ENCODE measurements at regions not wholly inside any gene's neighbourhood (a gene's known extent, or its start where the extent isn't known, plus 50 kb on each side); places are given as distances from the start of the nearest gene placed in this dataset.

DNA sequence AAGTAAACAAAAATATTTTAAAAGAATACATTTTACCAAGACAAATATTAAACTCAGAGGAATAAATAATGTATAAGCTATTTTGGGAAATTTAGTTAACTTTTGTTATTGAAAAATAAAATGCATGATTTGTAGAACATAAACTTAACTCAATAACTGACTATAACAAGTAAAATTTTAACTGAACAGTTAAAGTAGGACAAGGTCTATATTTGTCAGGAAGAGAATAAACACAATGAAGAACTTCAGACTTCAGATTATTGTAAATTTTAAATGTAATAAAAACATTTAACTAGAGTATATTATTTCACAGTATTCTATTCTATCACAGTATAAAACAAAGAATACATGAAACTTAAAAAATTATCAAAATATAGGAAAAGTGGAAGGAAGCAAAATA is 948.8 kb upstream of the USP15 start:
- H3K4me3 ChIP-seq (ENCODE audit: low read depth, low read length) = no peak overlapping the region
- TF ChIP-seq, protein P1, sequence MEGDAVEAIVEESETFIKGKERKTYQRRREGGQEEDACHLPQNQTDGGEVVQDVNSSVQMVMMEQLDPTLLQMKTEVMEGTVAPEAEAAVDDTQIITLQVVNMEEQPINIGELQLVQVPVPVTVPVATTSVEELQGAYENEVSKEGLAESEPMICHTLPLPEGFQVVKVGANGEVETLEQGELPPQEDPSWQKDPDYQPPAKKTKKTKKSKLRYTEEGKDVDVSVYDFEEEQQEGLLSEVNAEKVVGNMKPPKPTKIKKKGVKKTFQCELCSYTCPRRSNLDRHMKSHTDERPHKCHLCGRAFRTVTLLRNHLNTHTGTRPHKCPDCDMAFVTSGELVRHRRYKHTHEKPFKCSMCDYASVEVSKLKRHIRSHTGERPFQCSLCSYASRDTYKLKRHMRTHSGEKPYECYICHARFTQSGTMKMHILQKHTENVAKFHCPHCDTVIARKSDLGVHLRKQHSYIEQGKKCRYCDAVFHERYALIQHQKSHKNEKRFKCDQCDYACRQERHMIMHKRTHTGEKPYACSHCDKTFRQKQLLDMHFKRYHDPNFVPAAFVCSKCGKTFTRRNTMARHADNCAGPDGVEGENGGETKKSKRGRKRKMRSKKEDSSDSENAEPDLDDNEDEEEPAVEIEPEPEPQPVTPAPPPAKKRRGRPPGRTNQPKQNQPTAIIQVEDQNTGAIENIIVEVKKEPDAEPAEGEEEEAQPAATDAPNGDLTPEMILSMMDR (conservative IDR thresholded peaks at IDR 0.05; ENCODE audit: low read depth, low read length) = no peak
- DNase-seq (ENCODE audit: low read depth) = no peak

DNA sequence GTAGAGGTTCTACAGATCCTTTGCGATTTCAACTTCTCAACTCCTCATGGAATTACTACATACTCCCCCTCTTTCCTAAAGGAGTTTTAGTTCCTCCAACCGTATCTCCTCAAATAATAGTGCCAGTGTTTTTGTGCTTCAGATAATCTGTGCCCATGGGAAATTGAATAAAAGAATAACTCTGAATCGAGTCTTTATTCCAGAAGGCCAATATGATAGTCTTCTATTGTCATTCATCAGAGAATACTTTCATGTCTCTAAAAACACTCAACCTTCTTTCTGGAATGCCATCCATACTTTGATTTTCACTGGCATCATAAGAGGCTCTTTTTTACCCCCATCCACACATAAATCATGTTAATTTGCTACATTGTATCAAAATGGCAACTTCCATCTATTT is 911.3 kb upstream of the USP15 start:
- TF ChIP-seq, protein P1 (conservative IDR thresholded peaks at IDR 0.05; ENCODE audit: low read depth, low read length) = no peak
- no peak for DNase-seq (ENCODE audit: low read depth)

DNA sequence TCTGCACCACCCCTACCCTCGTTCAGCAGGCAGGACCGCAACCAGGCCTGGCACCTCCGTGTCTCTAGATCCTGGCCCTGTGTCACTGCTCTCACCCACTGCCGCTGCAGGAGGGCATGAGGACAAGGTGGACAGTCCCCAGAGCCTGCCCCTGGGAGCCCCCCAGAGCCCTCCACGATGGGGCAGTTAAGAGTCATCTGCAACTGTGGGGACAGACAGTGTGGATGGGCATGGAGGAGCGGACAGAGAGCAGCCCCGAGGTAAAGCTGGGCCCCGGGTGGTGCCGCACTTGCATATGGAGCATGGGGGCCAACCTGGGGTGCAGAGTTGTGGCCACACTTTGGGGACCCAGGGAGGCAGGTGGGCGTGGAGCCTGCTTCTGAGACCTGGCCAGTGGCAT is 905.1 kb upstream of the USP15 start:
- DNase-seq (ENCODE audit: low read depth) = no peak
- no peak overlapping the region for H3K4me3 ChIP-seq (ENCODE audit: low read depth, low read length)
- TF ChIP-seq, protein P1 (conservative IDR thresholded peaks at IDR 0.05; ENCODE audit: low read depth, low read length) = no peak

More for the DNA sequence above, 911.3 kb upstream of the USP15 start:
- H3K4me3 ChIP-seq (ENCODE audit: low read depth, low read length) = no peak overlapping the region

DNA sequence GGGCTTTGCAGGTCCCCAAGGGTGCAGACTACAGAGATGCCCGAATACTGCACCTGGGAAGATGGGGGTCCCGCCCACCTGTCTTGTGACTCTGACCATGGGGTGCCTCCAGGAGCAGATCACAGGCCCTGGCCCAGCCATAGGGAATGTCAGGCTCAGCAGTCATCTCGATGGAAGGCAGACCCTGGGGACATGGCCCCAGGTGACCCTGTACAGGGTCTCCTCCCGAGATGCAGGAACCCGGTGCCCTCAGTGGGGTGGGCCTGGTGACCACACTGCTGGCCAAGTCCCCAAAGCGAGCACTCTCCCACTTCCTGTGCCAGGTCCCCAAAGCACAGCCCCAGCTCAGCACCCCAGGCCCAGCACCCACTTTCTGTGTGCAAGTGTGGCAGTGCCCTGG is 903.7 kb upstream of the USP15 start:
- no peak for DNase-seq (ENCODE audit: low read depth)
- no peak overlapping the region for H3K4me3 ChIP-seq (ENCODE audit: low read depth, low read length)
- TF ChIP-seq, protein P1 (conservative IDR thresholded peaks at IDR 0.05; ENCODE audit: low read depth, low read length) = no peak

DNA sequence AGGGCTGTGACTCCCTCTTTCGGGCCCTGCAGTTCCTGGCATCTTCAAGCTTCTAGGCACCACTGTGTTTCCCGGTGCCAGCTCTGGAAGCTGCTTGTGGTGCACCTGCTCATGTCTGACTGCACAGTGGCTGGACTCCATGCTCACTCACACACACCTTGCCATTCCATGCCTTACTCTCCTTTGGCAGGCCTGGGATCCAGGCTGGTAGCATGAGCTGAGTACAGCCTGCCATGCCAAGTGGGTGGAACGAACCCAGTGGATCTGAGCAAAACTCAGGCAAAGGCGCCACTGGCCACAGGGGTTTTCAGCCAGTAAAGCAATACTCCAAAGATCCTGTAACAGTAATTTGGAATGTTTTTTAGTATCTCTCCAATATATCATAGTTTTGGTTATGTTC is 902.7 kb upstream of the USP15 start:
- H3K4me3 ChIP-seq (ENCODE audit: low read depth, low read length) = no peak overlapping the region
- no peak for DNase-seq (ENCODE audit: low read depth)
- TF ChIP-seq, protein P1 (conservative IDR thresholded peaks at IDR 0.05; ENCODE audit: low read depth, low read length) = no peak

DNA sequence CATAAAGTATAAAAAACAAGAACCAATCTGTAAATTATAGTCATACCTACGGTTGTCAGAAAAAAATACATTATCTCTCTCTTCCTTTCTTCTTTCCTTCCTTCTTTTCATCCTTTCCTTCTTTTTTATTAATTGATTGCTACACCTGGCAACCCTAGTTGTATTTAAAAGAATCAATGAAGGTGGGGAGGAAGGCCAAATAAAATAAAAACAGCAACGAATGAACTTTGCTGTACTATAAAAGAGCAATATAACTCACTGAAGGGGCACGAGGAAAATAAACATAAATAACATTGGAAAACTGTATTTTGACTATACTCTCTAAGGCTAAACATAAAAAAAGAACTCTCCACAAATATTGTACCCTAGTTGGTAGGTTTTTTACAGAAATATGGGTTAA is 898.2 kb upstream of the USP15 start:
- TF ChIP-seq, protein P1 (conservative IDR thresholded peaks at IDR 0.05; ENCODE audit: low read depth, low read length) = no peak
- no peak overlapping the region for H3K4me3 ChIP-seq (ENCODE audit: low read depth, low read length)
- no peak for DNase-seq (ENCODE audit: low read depth)

DNA sequence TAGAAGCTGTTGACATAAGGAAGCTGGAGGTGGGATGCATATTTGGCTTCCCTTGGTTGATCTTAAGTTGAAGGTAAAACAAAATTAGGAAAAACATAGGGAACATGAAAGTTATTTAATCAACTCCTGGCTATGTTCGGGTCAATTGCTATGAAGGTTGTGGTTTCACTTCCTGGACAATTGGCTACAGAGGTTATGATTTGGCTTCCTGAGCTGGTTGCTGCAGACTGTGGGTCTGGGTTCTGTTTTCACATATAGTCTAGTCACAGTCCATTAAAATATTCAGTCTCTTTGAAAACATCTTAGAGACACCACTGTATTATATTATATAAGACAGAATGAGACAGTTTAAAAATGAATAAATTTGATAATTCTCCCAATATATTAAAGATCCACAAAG is 895.2 kb upstream of the USP15 start:
- TF ChIP-seq, protein P1 (conservative IDR thresholded peaks at IDR 0.05; ENCODE audit: low read depth, low read length) = no peak
- no peak overlapping the region for H3K4me3 ChIP-seq (ENCODE audit: low read depth, low read length)
- DNase-seq (ENCODE audit: low read depth) = no peak

All from epithelial cell of proximal tubule (primary cell).